ENCODE measurements at regions not wholly inside any gene's neighbourhood (a gene's known extent, or its start where the extent isn't known, plus 50 kb on each side); places are given as distances from the start of the nearest gene placed in this dataset.

- no peak for DNase-seq
These were observed 126.1 kb upstream of the SNTG2 start for GRCh38 chr2:824524-824923.

GRCh38 chr2:821546-821945 lies 129.1 kb upstream of the SNTG2 start:
- DNase-seq, result no peak

- no peak for DNase-seq
These were observed 131.0 kb upstream of the SNTG2 start for GRCh38 chr2:819601-820000.

GRCh38 chr2:819121-819520 lies 131.5 kb upstream of the SNTG2 start:
- DNase-seq, result no peak

- DNase-seq, result no peak
These were observed 133.2 kb upstream of the SNTG2 start for GRCh38 chr2:817336-818015.

- DNase-seq, result no peak
These were observed 134.4 kb upstream of the SNTG2 start for GRCh38 chr2:816278-816677.

- no peak for DNase-seq
These were observed 133.2 kb upstream of the TMEM18 start for GRCh38 chr2:810397-810796.

- no peak for DNase-seq
These were observed 130.1 kb upstream of the TMEM18 start for GRCh38 chr2:807300-807699.

- DNase-seq, result no peak
These were observed 128.5 kb upstream of the TMEM18 start for GRCh38 chr2:805664-806063.

- no peak for DNase-seq
These were observed 120.8 kb upstream of the TMEM18 start for GRCh38 chr2:797993-798392.

GRCh38 chr2:797556-797955 lies 120.3 kb upstream of the TMEM18 start:
- DNase-seq, result no peak

GRCh38 chr2:796141-796985 lies 119.2 kb upstream of the TMEM18 start:
- DNase-seq, result no peak

GRCh38 chr2:795531-796041 lies 118.4 kb upstream of the TMEM18 start:
- DNase-seq, result no peak

GRCh38 chr2:794554-795241 lies 117.5 kb upstream of the TMEM18 start:
- DNase-seq, result no peak

- DNase-seq, result no peak
These were observed 116.0 kb upstream of the TMEM18 start for GRCh38 chr2:793236-793635.

- DNase-seq, result no peak
These were observed 115.5 kb upstream of the TMEM18 start for GRCh38 chr2:792687-793086.

GRCh38 chr2:790634-791245 lies 113.5 kb upstream of the TMEM18 start:
- DNase-seq, result no peak

GRCh38 chr2:790081-790480 lies 112.9 kb upstream of the TMEM18 start:
- DNase-seq, result no peak

GRCh38 chr2:789529-789928 lies 112.3 kb upstream of the TMEM18 start:
- DNase-seq, result no peak

GRCh38 chr2:788227-789032 lies 111.2 kb upstream of the TMEM18 start:
- DNase-seq, result no peak

GRCh38 chr2:784753-785152 lies 107.5 kb upstream of the TMEM18 start:
- no peak for DNase-seq

GRCh38 chr2:780581-780980 lies 103.4 kb upstream of the TMEM18 start:
- DNase-seq, result no peak
